BE2C (cell line): ENCODE measurements at regions not wholly inside any gene's neighbourhood (a gene's known extent, or its start where the extent isn't known, plus 50 kb on each side); places are given as distances from the start of the nearest gene placed in this dataset.

Source experiments
- DNase-seq: peaks from one replicate; pipeline ENCODE4 v3.0.0-alpha.2; 2020
- H3K27me3 ChIP-seq: fragments of 250-450 bp; sonication (Bioruptor Pico); 2 replicates; pipeline ENCODE4 v1.5.1; 2020; ENCODE audit warnings: mild to moderate bottlenecking
- H3K36me3 ChIP-seq: fragments of 250-450 bp; sonication (Bioruptor Pico); 2 replicates; pipeline ENCODE4 v1.5.1; 2020; ENCODE audit warnings: mild to moderate bottlenecking
- H3K4me1 ChIP-seq: fragments of 250-450 bp; sonication (Bioruptor Pico); 2 replicates; pipeline ENCODE4 v1.5.1; 2020
- H3K4me3 ChIP-seq: 2 replicates; pipeline ENCODE4 v1.5.1; 2011; ENCODE audit warnings: low read depth, low read length
- H3K9me3 ChIP-seq: fragments of 250-450 bp; sonication (Bioruptor Pico); 2 replicates; pipeline ENCODE4 v1.5.1; 2020
- CTCF ChIP-seq: IDR thresholded peaks from 2 replicates; pipeline ENCODE4 v1.5.1; 2012; ENCODE audit warnings: mild to moderate bottlenecking, low read depth, low read length

GRCh38 chr22:34427841-34428240, 507.6 kb upstream of the LARGE1 start:
- Histone ChIP-seq H3K27me3 (no peaks in the 10 kb centered on the region), H3K4me3 (no peak overlapping the region), H3K36me3 (no peaks in the 10 kb centered on the region), H3K4me1 (no peaks in the 10 kb centered on the region), H3K9me3 (no peaks in the 10 kb centered on the region; the same call in 1 of the 2 replicates)
- DNase-seq, result no peak
- TF ChIP-seq CTCF, result no peak

GRCh38 chr22:34429314-34429713, 509.0 kb upstream of the LARGE1 start:
- H3K36me3 ChIP-seq, result no peaks in the 10 kb centered on the region
- no peak for TF ChIP-seq CTCF
- no peaks in the 10 kb centered on the region for H3K27me3 ChIP-seq
- no peaks in the 10 kb centered on the region; the same call in 1 of the 2 replicates for H3K9me3 ChIP-seq
- no peak overlapping the region for H3K4me3 ChIP-seq
- no peak for DNase-seq
- no peaks in the 10 kb centered on the region for H3K4me1 ChIP-seq

GRCh38 chr22:34430386-34430785, 510.1 kb upstream of the LARGE1 start:
- DNase-seq, result no peak
- H3K27me3 ChIP-seq, result no peaks in the 10 kb centered on the region
- H3K4me1 ChIP-seq, result no peaks in the 10 kb centered on the region
- no peak overlapping the region for H3K4me3 ChIP-seq
- no peaks in the 10 kb centered on the region for H3K36me3 ChIP-seq
- TF ChIP-seq CTCF, result no peak
- no peaks in the 10 kb centered on the region; the same call in 1 of the 2 replicates for H3K9me3 ChIP-seq

GRCh38 chr22:34434371-34434770, 514.1 kb upstream of the LARGE1 start:
- DNase-seq, result no peak
- Histone ChIP-seq H3K36me3 (no peaks in the 10 kb centered on the region), H3K9me3 (no peaks in the 10 kb centered on the region; the same call in 1 of the 2 replicates), H3K4me3 (no peak overlapping the region), H3K27me3 (no peaks in the 10 kb centered on the region), H3K4me1 (no peaks in the 10 kb centered on the region)
- no peak for TF ChIP-seq CTCF

- no peak overlapping the region for H3K4me3 ChIP-seq
- TF ChIP-seq CTCF, result no peak
- no peaks in the 10 kb centered on the region for H3K27me3 ChIP-seq
- DNase-seq, result no peak
- H3K4me1 ChIP-seq, result no peaks in the 10 kb centered on the region
- no peaks in the 10 kb centered on the region; the same call in 1 of the 2 replicates for H3K9me3 ChIP-seq
- H3K36me3 ChIP-seq, result no peaks in the 10 kb centered on the region
These were observed 516.9 kb upstream of the LARGE1 start for GRCh38 chr22:34437140-34437539.

GRCh38 chr22:34454598-34454997, 534.3 kb upstream of the LARGE1 start:
- TF ChIP-seq CTCF, result no peak
- DNase-seq, result no peak
- Histone ChIP-seq H3K9me3 (no peaks in the 10 kb centered on the region; the same call in 1 of the 2 replicates), H3K36me3 (no peaks in the 10 kb centered on the region), H3K4me3 (no peak overlapping the region), H3K4me1 (no peaks in the 10 kb centered on the region), H3K27me3 (no peaks in the 10 kb centered on the region)
